ENCODE measurements at regions not wholly inside any gene's neighbourhood (a gene's known extent, or its start where the extent isn't known, plus 50 kb on each side); places are given as distances from the start of the nearest gene placed in this dataset.

DNA sequence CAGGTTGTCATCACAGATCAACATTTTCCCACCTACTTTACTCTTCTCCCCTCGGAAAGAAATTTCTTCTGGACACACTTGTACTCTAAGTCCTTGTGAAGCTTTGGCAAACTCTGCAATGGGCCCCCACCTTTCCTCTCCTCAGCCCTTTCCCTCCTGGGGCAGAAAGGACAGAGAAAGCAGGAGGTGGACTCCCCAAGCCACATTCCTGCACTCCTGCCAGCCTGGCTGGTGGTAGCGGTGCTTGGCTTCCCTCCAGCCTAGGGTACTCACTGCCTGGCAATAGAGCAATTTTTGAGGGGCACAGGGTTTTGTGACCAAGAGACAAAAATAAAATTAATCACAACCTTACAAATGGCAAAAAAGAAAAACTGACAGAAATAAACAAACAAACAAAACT, 451.4 kb downstream of the ZSWIM6 start:
- TF ChIP-seq POLR2A (IDR thresholded peaks at IDR 0.05): no peak
- TF ChIP-seq, protein P1, sequence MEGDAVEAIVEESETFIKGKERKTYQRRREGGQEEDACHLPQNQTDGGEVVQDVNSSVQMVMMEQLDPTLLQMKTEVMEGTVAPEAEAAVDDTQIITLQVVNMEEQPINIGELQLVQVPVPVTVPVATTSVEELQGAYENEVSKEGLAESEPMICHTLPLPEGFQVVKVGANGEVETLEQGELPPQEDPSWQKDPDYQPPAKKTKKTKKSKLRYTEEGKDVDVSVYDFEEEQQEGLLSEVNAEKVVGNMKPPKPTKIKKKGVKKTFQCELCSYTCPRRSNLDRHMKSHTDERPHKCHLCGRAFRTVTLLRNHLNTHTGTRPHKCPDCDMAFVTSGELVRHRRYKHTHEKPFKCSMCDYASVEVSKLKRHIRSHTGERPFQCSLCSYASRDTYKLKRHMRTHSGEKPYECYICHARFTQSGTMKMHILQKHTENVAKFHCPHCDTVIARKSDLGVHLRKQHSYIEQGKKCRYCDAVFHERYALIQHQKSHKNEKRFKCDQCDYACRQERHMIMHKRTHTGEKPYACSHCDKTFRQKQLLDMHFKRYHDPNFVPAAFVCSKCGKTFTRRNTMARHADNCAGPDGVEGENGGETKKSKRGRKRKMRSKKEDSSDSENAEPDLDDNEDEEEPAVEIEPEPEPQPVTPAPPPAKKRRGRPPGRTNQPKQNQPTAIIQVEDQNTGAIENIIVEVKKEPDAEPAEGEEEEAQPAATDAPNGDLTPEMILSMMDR (IDR thresholded peaks at IDR 0.05): no peak
